ENCODE measurements at regions not wholly inside any gene's neighbourhood (a gene's known extent, or its start where the extent isn't known, plus 50 kb on each side); places are given as distances from the start of the nearest gene placed in this dataset.

GRCh38 chr14:28677381-28677780, 89.2 kb upstream of the FOXG1 start:
- TF ChIP-seq CTCF (IDR thresholded peaks at IDR 0.05; ENCODE audit: low read depth, low read length, poor library complexity, severe bottlenecking): no peak
- TF ChIP-seq EZH2phosphoT487 (IDR thresholded peaks at IDR 0.05; ENCODE audit: borderline replicate concordance, low read length): no peak

All from DOHH2 (cell line).